ENCODE measurements at regions not wholly inside any gene's neighbourhood (a gene's known extent, or its start where the extent isn't known, plus 50 kb on each side); places are given as distances from the start of the nearest gene placed in this dataset.

GRCh38 chr4:3856604-3857204, 90.5 kb downstream of the ADRA2C start:
- Mint-ChIP-seq H3K4me3 (no peak overlapping the region), H3K27me3 (peaks cover 18% of the 10 kb centered on the region), H3K4me1 (ENCODE audit: low read depth) (no peaks in the 10 kb centered on the region), H3K9me3 (no peaks in the 10 kb centered on the region), H3K27ac (no peak overlapping the region), H3K36me3 (ENCODE audit: low read depth) (no peaks in the 10 kb centered on the region)

DNA sequence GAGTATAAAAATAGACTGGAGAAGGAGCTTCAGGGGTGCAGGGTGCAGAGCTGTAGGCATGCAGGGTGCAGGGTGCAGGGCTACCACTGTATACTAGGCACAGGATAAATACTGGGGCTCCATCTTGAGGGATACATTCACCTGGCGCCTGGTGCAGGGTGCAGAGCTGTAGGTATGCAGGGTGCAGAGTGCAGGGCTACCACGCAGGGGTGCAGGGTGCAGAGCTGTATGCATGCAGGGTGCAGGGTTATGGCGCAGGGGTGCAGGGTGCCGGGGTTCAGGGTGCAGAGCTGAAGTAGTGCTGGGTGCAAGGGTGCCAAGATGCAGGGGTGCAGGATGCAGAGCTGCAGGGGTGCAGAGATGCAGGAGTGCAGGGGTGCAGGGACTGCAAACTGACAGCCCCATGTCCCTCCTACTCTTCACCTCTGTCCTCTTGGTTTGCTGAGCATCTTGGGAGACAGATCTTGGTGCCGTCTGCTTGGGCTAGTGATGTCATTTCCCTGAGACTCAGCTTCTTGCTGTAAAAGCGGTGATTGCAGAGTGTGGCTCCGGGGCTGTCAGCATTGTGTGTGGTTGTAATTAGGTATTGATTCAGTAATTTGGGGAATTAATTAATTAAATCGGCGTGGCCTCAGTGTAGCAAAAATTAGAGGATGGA, 91.2 kb downstream of the ADRA2C start:
- H3K36me3 Mint-ChIP-seq (ENCODE audit: low read depth) = no peaks in the 10 kb centered on the region
- no peak overlapping the region for H3K27ac Mint-ChIP-seq
- H3K27me3 Mint-ChIP-seq = peaks cover 18% of the 10 kb centered on the region
- H3K4me3 Mint-ChIP-seq = no peak overlapping the region
- no peaks in the 10 kb centered on the region for H3K4me1 Mint-ChIP-seq (ENCODE audit: low read depth)
- no peaks in the 10 kb centered on the region for H3K9me3 Mint-ChIP-seq

- Mint-ChIP-seq H3K4me3 (no peak overlapping the region), H3K9me3 (no peaks in the 10 kb centered on the region), H3K4me1 (ENCODE audit: low read depth) (no peaks in the 10 kb centered on the region), H3K27ac (no peak overlapping the region), H3K27me3 (peaks cover 13% of the 10 kb centered on the region), H3K36me3 (ENCODE audit: low read depth) (no peaks in the 10 kb centered on the region)
These were observed 92.0 kb downstream of the ADRA2C start for GRCh38 chr4:3858046-3858730.

GRCh38 chr4:3858765-3859388, 92.7 kb downstream of the ADRA2C start:
- Mint-ChIP-seq H3K27me3 (peaks cover 13% of the 10 kb centered on the region), H3K9me3 (no peaks in the 10 kb centered on the region), H3K27ac (no peak overlapping the region), H3K4me1 (ENCODE audit: low read depth) (no peaks in the 10 kb centered on the region), H3K36me3 (ENCODE audit: low read depth) (no peaks in the 10 kb centered on the region), H3K4me3 (no peak overlapping the region)

GRCh38 chr4:3859571-3859970, 93.4 kb downstream of the ADRA2C start:
- Mint-ChIP-seq H3K27me3 (peaks cover 9% of the 10 kb centered on the region), H3K36me3 (ENCODE audit: low read depth) (no peaks in the 10 kb centered on the region), H3K9me3 (no peaks in the 10 kb centered on the region), H3K4me1 (ENCODE audit: low read depth) (no peaks in the 10 kb centered on the region), H3K4me3 (no peak overlapping the region), H3K27ac (no peak overlapping the region)

- H3K9me3 Mint-ChIP-seq = no peaks in the 10 kb centered on the region
- no peak overlapping the region for H3K4me3 Mint-ChIP-seq
- H3K27ac Mint-ChIP-seq = no peak overlapping the region
- H3K27me3 Mint-ChIP-seq = peaks cover 9% of the 10 kb centered on the region
- H3K4me1 Mint-ChIP-seq (ENCODE audit: low read depth) = no peaks in the 10 kb centered on the region
- H3K36me3 Mint-ChIP-seq (ENCODE audit: low read depth) = no peaks in the 10 kb centered on the region
These were observed 94.1 kb downstream of the ADRA2C start for GRCh38 chr4:3860061-3860912.

DNA sequence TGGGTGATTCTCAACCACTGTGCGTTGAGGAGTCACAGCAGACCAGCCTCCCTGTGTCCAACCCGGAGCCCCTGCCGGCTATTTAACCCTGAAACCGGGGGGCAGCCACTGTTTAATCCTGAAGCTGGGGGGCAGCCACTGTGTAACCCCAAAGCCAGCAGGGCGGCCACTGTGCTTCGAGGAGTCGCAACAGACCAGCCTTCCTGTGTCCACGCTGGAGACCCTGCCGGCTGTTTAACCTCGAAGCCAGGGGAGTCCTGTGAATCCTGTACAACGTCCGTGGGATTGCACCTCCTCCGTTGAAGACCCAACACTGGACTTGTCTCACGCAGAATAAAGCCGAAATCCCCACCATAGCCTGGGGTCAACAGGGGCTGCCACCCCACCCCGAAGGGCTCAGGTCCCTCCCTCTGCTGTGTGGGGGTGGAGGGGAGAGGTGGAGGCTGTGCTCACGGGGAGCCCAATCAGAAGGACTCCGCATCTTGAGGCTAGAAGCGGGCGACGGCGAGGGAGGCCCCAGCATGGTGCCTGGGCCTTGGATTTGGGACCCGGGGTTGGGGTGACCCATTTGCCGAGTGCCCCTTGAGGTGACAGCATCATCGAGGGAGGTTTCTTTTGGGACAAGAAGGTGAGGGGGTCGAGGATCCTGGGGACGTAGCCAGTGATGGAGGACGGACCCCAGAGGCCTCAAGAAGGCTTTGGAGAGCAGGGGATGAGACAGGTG, 94.9 kb downstream of the ADRA2C start:
- Mint-ChIP-seq H3K4me3 (no peak overlapping the region), H3K4me1 (ENCODE audit: low read depth) (no peaks in the 10 kb centered on the region), H3K9me3 (no peaks in the 10 kb centered on the region), H3K27me3 (peaks cover 4% of the 10 kb centered on the region), H3K27ac (no peak overlapping the region), H3K36me3 (ENCODE audit: low read depth) (no peaks in the 10 kb centered on the region)

GRCh38 chr4:3861720-3862639, 95.8 kb downstream of the ADRA2C start:
- H3K36me3 Mint-ChIP-seq (ENCODE audit: low read depth) = no peaks in the 10 kb centered on the region
- H3K9me3 Mint-ChIP-seq = no peaks in the 10 kb centered on the region
- H3K4me3 Mint-ChIP-seq = no peak overlapping the region
- H3K27ac Mint-ChIP-seq = no peak overlapping the region
- no peaks in the 10 kb centered on the region for H3K4me1 Mint-ChIP-seq (ENCODE audit: low read depth)
- peaks cover 3% of the 10 kb centered on the region for H3K27me3 Mint-ChIP-seq

- Mint-ChIP-seq H3K9me3 (no peaks in the 10 kb centered on the region), H3K4me1 (ENCODE audit: low read depth) (no peaks in the 10 kb centered on the region), H3K4me3 (no peak overlapping the region), H3K27ac (no peak overlapping the region), H3K36me3 (ENCODE audit: low read depth) (no peaks in the 10 kb centered on the region), H3K27me3 (peaks cover 6% of the 10 kb centered on the region)
These were observed 96.6 kb downstream of the ADRA2C start for GRCh38 chr4:3862640-3863420.

DNA sequence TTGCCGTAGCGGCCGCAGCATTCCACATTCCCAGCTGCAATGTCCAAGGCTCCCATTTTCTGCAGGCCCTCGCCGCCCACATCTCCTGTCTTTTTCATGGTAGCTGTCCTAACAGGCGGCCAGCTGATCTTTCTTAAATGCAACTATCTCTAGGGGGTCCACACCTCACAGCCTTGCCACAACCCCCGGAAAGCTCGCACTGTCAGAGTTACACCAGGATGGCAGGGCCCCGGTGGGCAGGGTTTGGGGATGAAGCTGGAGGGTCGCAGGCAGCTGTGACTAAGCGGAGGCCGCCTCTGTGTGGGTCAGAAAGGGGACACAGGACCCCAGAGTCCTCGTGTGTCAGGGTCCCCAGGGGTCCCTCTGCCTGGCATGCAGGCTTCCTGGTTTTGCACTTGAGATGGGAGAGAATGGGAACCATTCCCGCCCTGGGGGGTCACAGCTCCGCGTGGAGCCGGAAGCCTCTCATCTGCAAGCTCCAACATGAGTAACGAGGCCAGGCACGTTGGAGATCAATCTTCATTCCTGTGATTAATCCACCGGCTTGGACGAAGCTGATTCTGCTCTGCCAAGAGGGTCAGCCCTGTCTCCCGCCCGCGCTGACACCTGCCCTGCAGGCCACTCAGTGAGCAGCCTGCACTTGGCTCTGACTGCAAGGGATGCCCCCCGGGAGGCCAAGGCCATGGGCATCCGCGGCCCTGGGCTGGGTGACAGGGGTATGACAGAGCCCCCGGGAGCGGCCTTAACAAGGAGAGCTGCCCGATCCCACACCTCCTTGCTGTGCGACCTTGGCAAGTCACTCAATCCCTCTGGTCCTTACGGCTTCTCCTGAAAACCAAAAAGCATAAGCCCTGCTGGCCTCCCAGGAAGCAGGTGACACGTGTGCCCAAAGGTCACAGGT, 97.9 kb downstream of the ADRA2C start:
- Mint-ChIP-seq H3K4me3 (no peak overlapping the region), H3K27me3 (peaks cover 9% of the 10 kb centered on the region), H3K36me3 (ENCODE audit: low read depth) (no peaks in the 10 kb centered on the region), H3K27ac (no peak overlapping the region), H3K9me3 (no peaks in the 10 kb centered on the region), H3K4me1 (ENCODE audit: low read depth) (no peaks in the 10 kb centered on the region)

GRCh38 chr4:3864742-3865721, 98.8 kb downstream of the ADRA2C start:
- no peaks in the 10 kb centered on the region for H3K4me1 Mint-ChIP-seq (ENCODE audit: low read depth)
- no peak overlapping the region for H3K27ac Mint-ChIP-seq
- H3K9me3 Mint-ChIP-seq = no peaks in the 10 kb centered on the region
- H3K4me3 Mint-ChIP-seq = no peak overlapping the region
- peaks cover 9% of the 10 kb centered on the region for H3K27me3 Mint-ChIP-seq
- no peaks in the 10 kb centered on the region for H3K36me3 Mint-ChIP-seq (ENCODE audit: low read depth)

Data from stimulated activated naive CD8-positive, alpha-beta T cell treated with anti-CD3 and anti-CD28 coated beads, Interleukin-15, Interleukin-2, amounts not matched to agents 100 ng/mL and 50 ng/mL, for 24 hours (primary cell).